H7 (cell line): ENCODE measurements at regions not wholly inside any gene's neighbourhood (a gene's known extent, or its start where the extent isn't known, plus 50 kb on each side); places are given as distances from the start of the nearest gene placed in this dataset.

Experiments used
- DNase-seq: peaks from one replicate; pipeline ENCODE4 v3.0.0; 2012
- H3K27me3 ChIP-seq: 2 replicates; pipeline ENCODE4 v1.6.0; 2011; ENCODE audit warnings: mild to moderate bottlenecking, low read length; ENCODE audit not compliant: control insufficient read depth, insufficient read depth
- H3K36me3 ChIP-seq: replicated peaks from 2 replicates; pipeline ENCODE4 v1.5.1; 2011; ENCODE audit warnings: low read length; ENCODE audit not compliant: control insufficient read depth, insufficient read depth
- H3K4me3 ChIP-seq: 2 replicates; pipeline ENCODE4 v1.5.1; 2011; ENCODE audit warnings: low read depth, mild to moderate bottlenecking, control low read depth, low read length, moderate library complexity; ENCODE audit not compliant: insufficient read depth

DNA sequence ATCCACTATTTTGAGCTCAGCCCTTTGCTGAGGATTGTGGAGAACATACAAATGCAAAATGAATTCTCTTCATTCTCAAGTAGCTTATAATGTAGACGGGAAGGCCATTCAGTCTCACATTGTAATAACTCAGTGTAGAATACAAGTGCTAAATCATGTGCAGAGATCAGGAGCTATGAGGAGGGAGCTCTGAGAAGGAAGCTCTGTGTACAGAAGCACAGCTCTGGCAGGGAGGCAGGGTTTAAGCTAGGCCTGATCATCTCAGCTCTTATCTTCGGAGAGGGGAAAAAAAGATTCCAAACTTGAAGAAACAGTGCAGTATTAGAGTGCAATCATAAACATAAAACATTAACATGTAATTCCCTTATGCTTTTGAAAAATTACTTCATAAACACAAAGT, 291.1 kb upstream of the SKOR2 start:
- H3K36me3 ChIP-seq: no peaks in the 10 kb centered on the region

GRCh38 chr18:47531717-47532116, 280.3 kb upstream of the SKOR2 start:
- H3K4me3 ChIP-seq: no peak overlapping the region
- no peaks in the 10 kb centered on the region for H3K27me3 ChIP-seq
- H3K36me3 ChIP-seq: no peaks in the 10 kb centered on the region
- DNase-seq: peak; percentile 70

More for the DNA sequence above, 291.1 kb upstream of the SKOR2 start:
- no peak for DNase-seq
- Histone ChIP-seq H3K27me3 (no peaks in the 10 kb centered on the region), H3K4me3 (no peak overlapping the region)

DNA sequence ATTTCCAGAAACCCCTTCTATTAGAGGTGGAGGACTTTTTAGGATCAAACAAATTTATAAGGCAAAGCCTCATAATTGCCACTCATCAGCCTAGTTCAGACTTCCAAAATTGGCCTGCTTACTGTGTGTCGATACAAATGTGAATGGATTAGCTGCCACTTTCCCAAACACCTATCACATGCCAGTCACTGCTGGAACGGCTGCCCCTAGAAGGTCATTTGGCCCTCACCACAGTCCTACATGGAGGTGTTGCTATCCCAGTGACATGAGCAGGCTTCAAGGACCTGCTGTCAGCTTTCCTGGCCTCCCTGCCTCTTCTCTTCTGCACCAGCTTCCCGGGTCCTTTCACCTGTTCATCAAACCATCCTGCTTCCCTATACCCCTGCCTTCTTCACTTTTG, 279.2 kb upstream of the SKOR2 start:
- no peak for DNase-seq
- no peak overlapping the region for H3K4me3 ChIP-seq
- no peaks in the 10 kb centered on the region for H3K36me3 ChIP-seq
- no peaks in the 10 kb centered on the region for H3K27me3 ChIP-seq

DNA sequence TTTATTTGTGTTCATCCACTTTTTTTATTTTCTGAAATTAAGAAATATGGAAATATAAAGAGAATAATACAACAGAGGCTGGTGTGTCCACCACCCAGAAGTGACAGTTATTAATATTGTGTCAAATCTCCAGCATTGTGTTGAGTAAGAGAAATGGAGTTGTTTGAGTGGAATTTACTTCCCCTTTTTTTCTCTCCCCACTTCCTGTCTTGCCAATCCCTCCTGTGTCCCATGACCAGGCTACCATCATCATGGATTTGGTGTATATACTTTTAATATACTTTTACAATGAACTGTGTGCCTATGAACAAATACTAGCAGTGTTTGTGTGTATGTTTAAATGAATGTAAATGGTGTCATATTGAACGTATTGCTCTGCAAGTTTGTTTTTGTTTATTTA, 276.9 kb upstream of the SKOR2 start:
- no peak for DNase-seq
- Histone ChIP-seq H3K4me3 (no peak overlapping the region), H3K36me3 (no peaks in the 10 kb centered on the region), H3K27me3 (no peaks in the 10 kb centered on the region)

DNA sequence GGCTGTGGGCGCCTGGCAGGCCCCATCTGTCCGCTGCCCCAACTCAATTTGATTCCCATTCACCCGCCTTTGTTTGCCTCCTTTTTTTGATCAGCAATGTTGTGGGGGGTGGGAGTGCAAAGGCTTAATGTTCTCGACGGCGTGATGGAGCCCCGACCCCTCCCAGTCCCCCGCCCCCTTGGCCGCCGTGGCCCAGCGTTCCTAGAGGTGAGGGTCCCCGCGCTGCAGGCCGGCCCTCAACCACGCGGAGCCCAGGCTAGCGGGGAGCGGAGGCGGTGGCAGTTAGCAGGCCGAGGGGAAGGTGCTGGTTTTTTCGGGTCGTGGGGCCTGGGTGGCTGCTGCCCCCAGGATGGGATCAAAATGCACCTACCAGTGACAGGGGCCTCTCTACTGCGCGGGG, 274.7 kb upstream of the SKOR2 start:
- no peaks in the 10 kb centered on the region for H3K27me3 ChIP-seq
- H3K36me3 ChIP-seq: no peaks in the 10 kb centered on the region
- H3K4me3 ChIP-seq: no peak overlapping the region
- peak; percentile 46 for DNase-seq

GRCh38 chr18:47522359-47522758, 270.9 kb upstream of the SKOR2 start:
- no peaks in the 10 kb centered on the region for H3K27me3 ChIP-seq
- H3K36me3 ChIP-seq: no peaks in the 10 kb centered on the region
- DNase-seq: no peak
- H3K4me3 ChIP-seq: no peak overlapping the region

- Histone ChIP-seq H3K27me3 (no peaks in the 10 kb centered on the region), H3K4me3 (no peak overlapping the region), H3K36me3 (no peaks in the 10 kb centered on the region)
- no peak for DNase-seq
Measured at GRCh38 chr18:47520263-47520662, 268.8 kb upstream of the SKOR2 start.

DNA sequence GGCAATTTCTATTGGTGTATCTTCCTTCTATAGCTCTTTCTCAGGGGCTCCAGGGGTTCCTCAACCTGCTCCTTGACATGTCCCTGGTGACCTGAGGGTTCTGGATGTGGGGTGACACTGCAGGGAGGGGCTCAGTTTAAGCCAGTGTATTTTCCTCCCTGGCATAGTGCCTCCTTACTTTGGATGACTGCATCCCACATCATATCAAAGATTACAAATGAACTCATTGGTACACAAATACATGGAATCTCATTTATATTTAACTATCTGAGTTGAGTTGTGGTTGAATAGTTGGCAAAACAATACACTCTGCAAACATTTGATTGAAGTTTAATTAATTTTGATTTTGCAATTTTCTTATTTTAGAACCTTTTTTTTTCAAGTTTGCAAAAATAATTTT, 268.2 kb upstream of the SKOR2 start:
- Histone ChIP-seq H3K27me3 (no peaks in the 10 kb centered on the region), H3K4me3 (no peak overlapping the region), H3K36me3 (no peaks in the 10 kb centered on the region)
- DNase-seq: no peak

DNA sequence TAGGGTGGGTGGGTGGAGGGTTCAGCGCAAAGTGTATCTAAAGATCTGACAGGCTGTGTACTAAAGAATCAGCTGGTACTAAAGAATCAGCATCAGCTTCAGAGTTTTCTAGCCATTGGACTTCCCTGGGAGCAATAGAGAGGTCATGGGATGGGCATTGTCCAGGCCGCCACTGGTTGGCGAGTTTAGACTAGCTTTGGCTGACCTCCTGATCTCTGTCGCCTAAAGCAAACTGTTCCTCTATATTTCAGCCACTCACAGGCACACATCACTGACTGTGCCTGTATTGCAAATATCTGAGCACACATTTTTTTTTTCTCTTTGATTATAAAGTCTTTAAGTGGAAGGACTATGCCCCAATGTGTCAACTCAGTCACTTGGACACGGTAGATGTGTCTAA, 267.8 kb upstream of the SKOR2 start:
- H3K4me3 ChIP-seq: no peak overlapping the region
- H3K27me3 ChIP-seq: no peaks in the 10 kb centered on the region
- no peaks in the 10 kb centered on the region for H3K36me3 ChIP-seq
- no peak for DNase-seq

GRCh38 chr18:47513614-47514013, 262.2 kb upstream of the SKOR2 start:
- no peak overlapping the region for H3K4me3 ChIP-seq
- H3K27me3 ChIP-seq: no peaks in the 10 kb centered on the region
- no peaks in the 10 kb centered on the region for H3K36me3 ChIP-seq
- DNase-seq: no peak

DNA sequence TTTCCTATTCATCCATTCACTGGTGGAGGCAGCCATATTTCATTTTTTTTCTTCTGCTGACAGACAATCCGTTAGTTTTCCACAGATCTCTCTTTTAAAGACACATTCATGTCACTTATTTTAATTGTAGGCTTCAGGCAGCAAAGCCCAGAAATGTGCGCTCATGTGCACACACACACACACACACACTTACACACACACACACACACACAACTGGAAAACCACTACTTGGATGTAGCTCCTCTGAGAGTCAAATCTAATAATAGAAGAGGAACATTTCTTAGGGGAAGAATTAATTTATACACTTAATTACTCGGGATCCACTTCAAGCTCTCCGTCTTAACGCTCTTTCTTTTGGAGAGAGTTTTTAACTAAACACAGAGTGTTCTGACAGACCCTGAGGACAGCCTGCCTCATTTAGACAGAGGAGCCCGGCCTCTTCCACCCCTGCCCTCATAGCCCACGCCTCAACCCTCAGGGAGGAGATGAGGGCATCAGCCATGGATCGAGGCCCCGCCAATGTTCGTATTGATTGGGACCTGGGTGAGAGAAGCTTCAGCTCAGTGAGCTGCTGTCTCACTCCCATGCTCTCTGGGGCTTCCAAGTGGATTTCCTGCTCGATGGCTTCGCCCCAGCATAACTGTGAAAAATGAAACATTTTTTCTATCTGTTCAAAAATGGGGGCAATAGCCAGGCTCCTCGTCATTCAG, 261.4 kb upstream of the SKOR2 start:
- H3K4me3 ChIP-seq: no peak overlapping the region
- H3K36me3 ChIP-seq: no peaks in the 10 kb centered on the region
- DNase-seq: no peak
- H3K27me3 ChIP-seq: no peaks in the 10 kb centered on the region

DNA sequence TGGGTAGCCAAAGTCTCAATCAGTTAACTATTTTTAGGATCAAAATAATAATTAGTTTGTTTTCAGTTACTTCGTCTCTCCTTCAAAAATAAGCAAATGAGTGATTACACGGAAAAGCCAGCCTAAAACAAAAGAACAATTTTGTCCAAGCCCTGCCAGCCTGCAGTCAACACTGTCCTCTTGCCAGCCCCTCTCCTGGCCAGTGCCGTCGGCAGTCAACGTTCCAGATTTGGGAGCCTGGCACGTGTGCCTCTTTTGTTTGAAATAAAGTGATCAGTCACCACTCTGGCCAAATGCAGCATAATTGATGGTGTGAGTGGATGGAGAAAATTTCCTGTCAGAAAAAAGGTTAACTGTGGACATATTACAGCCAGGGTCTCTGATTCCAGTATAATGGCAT, 260.6 kb upstream of the SKOR2 start:
- H3K27me3 ChIP-seq: no peaks in the 10 kb centered on the region
- H3K36me3 ChIP-seq: no peaks in the 10 kb centered on the region
- no peak overlapping the region for H3K4me3 ChIP-seq
- DNase-seq: no peak

DNA sequence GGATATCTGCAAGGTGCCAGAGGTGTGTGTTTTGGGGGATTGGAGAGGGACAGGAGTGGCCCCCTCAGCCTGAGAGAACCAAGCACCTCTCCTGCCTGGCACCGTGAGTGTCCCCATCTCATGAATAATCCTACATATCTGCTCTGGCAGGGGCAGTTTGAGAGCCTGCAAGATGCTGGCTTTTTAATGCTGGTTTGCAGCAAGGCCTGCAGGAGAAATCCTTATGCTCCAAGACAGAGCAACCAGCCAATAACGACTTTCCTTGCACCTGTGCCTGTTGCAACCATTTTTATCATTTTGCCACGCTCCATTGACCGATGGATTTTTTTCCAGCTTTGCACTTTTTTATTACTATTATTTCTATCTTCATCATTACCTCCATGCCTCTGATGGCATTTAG, 259.4 kb upstream of the SKOR2 start:
- H3K36me3 ChIP-seq: no peaks in the 10 kb centered on the region
- H3K4me3 ChIP-seq: no peak overlapping the region
- H3K27me3 ChIP-seq: no peaks in the 10 kb centered on the region
- no peak for DNase-seq

GRCh38 chr18:47507651-47508050, 256.2 kb upstream of the SKOR2 start:
- DNase-seq: no peak
- no peaks in the 10 kb centered on the region for H3K27me3 ChIP-seq
- H3K36me3 ChIP-seq: no peaks in the 10 kb centered on the region
- no peak overlapping the region for H3K4me3 ChIP-seq

DNA sequence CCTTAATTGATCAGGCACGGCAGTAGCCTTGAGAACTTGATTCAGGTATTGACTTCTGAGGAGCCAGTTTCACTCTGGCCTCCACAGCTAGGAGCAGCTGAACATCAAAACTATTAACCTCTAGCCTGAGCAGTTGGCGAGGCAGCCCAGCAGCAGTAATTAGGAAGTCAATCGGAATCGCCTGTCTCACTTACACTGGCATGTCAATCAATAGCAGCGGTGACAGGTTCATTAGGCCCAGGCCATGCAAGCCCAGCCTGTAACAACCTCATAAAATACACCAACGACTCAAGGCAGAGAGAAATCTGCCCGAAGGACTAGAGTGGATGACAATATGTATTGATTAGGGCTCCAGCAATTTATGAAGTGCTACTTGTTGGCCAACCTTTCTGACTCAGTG, 255.4 kb upstream of the SKOR2 start:
- H3K4me3 ChIP-seq: no peak overlapping the region
- DNase-seq: no peak
- no peaks in the 10 kb centered on the region for H3K36me3 ChIP-seq
- H3K27me3 ChIP-seq: no peaks in the 10 kb centered on the region

- no peaks in the 10 kb centered on the region for H3K36me3 ChIP-seq
Measured at GRCh38 chr18:47501946-47502345, 250.5 kb upstream of the SKOR2 start.

More at GRCh38 chr18:47501946-47502345, 250.5 kb upstream of the SKOR2 start:
- DNase-seq: no peak
- Histone ChIP-seq H3K4me3 (no peak overlapping the region), H3K27me3 (no peaks in the 10 kb centered on the region)
